ENCODE measurements at regions not wholly inside any gene's neighbourhood (a gene's known extent, or its start where the extent isn't known, plus 50 kb on each side); places are given as distances from the start of the nearest gene placed in this dataset.
A peak's percentile ranks its signal among the peaks of the same experiment; 100 is the strongest.
"Not testable (repeated sequence)": the region's sequence is repeated elsewhere in the genome, so short reads cannot be mapped to it uniquely, and the experiment has no call there.

- not testable (repeated sequence) for DNase-seq
Observed at GRCh38 chr1:120465900-120466299, 51.1 kb downstream of the NBPF8 start.

- not testable (repeated sequence) for DNase-seq
Observed at GRCh38 chr1:120477663-120478062, 62.8 kb downstream of the NBPF8 start.

GRCh38 chr1:120478400-120478799 is 63.6 kb downstream of the NBPF8 start:
- DNase-seq: not testable (repeated sequence)

GRCh38 chr1:120487542-120487941 is 72.7 kb downstream of the NBPF8 start:
- not testable (repeated sequence) for DNase-seq

- DNase-seq: not testable (repeated sequence)
Observed at GRCh38 chr1:120489217-120489616, 74.4 kb downstream of the NBPF8 start.

- DNase-seq: not testable (repeated sequence)
Observed at GRCh38 chr1:120497145-120497544, 82.3 kb downstream of the NBPF8 start.

- not testable (repeated sequence) for DNase-seq
Observed at GRCh38 chr1:120503284-120503683, 88.4 kb downstream of the NBPF8 start.

- not testable (repeated sequence) for DNase-seq
Observed at GRCh38 chr1:120506352-120506751, 91.5 kb downstream of the NBPF8 start.

- DNase-seq: not testable (repeated sequence)
Observed at GRCh38 chr1:120508351-120508750, 93.5 kb downstream of the NBPF8 start.

- DNase-seq: not testable (repeated sequence)
Observed at GRCh38 chr1:120509258-120509657, 94.4 kb downstream of the NBPF8 start.

GRCh38 chr1:120513099-120513498 is 98.3 kb downstream of the NBPF8 start:
- not testable (repeated sequence) for DNase-seq

GRCh38 chr1:120513531-120513930 is 98.7 kb downstream of the NBPF8 start:
- not testable (repeated sequence) for DNase-seq

- not testable (repeated sequence) for DNase-seq
Observed at GRCh38 chr1:120519196-120519595, 104.4 kb downstream of the NBPF8 start.

- DNase-seq: not testable (repeated sequence)
Observed at GRCh38 chr1:120524416-120524815, 109.6 kb downstream of the NBPF8 start.

GRCh38 chr1:120525386-120525785 is 110.6 kb downstream of the NBPF8 start:
- DNase-seq: not testable (repeated sequence)

- not testable (repeated sequence) for DNase-seq
Observed at GRCh38 chr1:120529475-120530089, 114.7 kb downstream of the NBPF8 start.

GRCh38 chr1:120531455-120531854 is 116.6 kb downstream of the NBPF8 start:
- not testable (repeated sequence) for DNase-seq

GRCh38 chr1:120534361-120535047 is 119.7 kb downstream of the NBPF8 start:
- DNase-seq: peak; percentile 19

GRCh38 chr1:120535052-120535451 is 120.2 kb downstream of the NBPF8 start:
- DNase-seq: peak; percentile 67

- DNase-seq: not testable (repeated sequence)
Observed at GRCh38 chr1:120541394-120541793, 126.6 kb downstream of the NBPF8 start.

- DNase-seq: not testable (repeated sequence)
Observed at GRCh38 chr1:120542365-120542764, 127.5 kb downstream of the NBPF8 start.

GRCh38 chr1:120542940-120543339 is 128.1 kb downstream of the NBPF8 start:
- not testable (repeated sequence) for DNase-seq

- DNase-seq: not testable (repeated sequence)
Observed at GRCh38 chr1:120544434-120544833, 129.6 kb downstream of the NBPF8 start.

GRCh38 chr1:120550335-120550734 is 135.5 kb downstream of the NBPF8 start:
- DNase-seq: not testable (repeated sequence)
